Erythroblast (primary cell): ENCODE measurements at regions not wholly inside any gene's neighbourhood (a gene's known extent, or its start where the extent isn't known, plus 50 kb on each side); places are given as distances from the start of the nearest gene placed in this dataset.

Experiments
- GATA1 ChIP-seq: IDR thresholded peaks from 2 replicates; pipeline ENCODE4 v1.6.1; 2011; ENCODE audit warnings: low read depth, mild to moderate bottlenecking, control low read depth, low read length, moderate library complexity
- POLR2A ChIP-seq: IDR thresholded peaks from 2 replicates; pipeline ENCODE4 v1.6.1; 2011; ENCODE audit warnings: mild to moderate bottlenecking, low read length

GRCh38 chr3:132867956-132868355 is 145.7 kb upstream of the NPHP3 start:
- TF ChIP-seq POLR2A = no peak
- no peak for TF ChIP-seq GATA1
